PC-3 (cell line): ENCODE measurements at regions not wholly inside any gene's neighbourhood (a gene's known extent, or its start where the extent isn't known, plus 50 kb on each side); places are given as distances from the start of the nearest gene placed in this dataset.

Experiments used
- EZH2 ChIP-seq: fragments of 300-600 bp; sonication (generic); IDR thresholded peaks from one replicate; pipeline ENCODE4 v1.6.1; 2017; ENCODE audit warnings: antibody characterized with exemption, mild to moderate bottlenecking, low read length; ENCODE audit not compliant: unreplicated experiment
- TF ChIP-seq, protein P1 (sequence below): fragments of 300-600 bp; sonication (generic); conservative IDR thresholded peaks from 2 replicates; pipeline ENCODE4 v1.5.1; 2017; ENCODE audit warnings: antibody characterized with exemption, low read depth, mild to moderate bottlenecking, low read length

DNA sequence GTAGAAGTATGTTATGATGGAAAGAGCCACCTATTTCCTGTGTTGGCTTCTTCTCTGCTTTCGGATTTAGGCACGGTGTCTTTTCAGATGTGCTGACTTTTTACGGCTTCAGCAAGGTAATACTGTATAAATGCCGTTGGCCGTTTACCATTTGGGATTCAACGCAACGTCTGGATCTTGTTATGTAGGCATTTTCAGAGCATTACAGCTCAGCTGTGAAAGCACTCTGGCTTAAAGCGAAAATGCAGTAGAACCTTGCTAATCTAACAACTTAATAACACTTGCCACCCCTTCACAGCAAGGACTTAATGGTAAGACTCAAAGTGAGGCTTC is 229.9 kb downstream of the EFCAB11 start:
- TF ChIP-seq EZH2 = no peak
- TF ChIP-seq, protein P1, sequence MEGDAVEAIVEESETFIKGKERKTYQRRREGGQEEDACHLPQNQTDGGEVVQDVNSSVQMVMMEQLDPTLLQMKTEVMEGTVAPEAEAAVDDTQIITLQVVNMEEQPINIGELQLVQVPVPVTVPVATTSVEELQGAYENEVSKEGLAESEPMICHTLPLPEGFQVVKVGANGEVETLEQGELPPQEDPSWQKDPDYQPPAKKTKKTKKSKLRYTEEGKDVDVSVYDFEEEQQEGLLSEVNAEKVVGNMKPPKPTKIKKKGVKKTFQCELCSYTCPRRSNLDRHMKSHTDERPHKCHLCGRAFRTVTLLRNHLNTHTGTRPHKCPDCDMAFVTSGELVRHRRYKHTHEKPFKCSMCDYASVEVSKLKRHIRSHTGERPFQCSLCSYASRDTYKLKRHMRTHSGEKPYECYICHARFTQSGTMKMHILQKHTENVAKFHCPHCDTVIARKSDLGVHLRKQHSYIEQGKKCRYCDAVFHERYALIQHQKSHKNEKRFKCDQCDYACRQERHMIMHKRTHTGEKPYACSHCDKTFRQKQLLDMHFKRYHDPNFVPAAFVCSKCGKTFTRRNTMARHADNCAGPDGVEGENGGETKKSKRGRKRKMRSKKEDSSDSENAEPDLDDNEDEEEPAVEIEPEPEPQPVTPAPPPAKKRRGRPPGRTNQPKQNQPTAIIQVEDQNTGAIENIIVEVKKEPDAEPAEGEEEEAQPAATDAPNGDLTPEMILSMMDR = no peak
